ENCODE measurements at regions not wholly inside any gene's neighbourhood (a gene's known extent, or its start where the extent isn't known, plus 50 kb on each side); places are given as distances from the start of the nearest gene placed in this dataset.

- TF ChIP-seq POLR2A (IDR thresholded peaks at IDR 0.05) (no peak), POLR2AphosphoS5 (IDR thresholded peaks at IDR 0.05) (no peak), CTCF (IDR thresholded peaks at IDR 0.05) (no peak), EP300 (IDR thresholded peaks at IDR 0.05; ENCODE audit: low read depth) (no peak)
Observed at GRCh38 chr5:152642880-152643279, 237.8 kb upstream of the NMUR2 start.
